Right lobe of liver (tissue), 6 donors: ENCODE measurements at regions not wholly inside any gene's neighbourhood (a gene's known extent, or its start where the extent isn't known, plus 50 kb on each side); places are given as distances from the start of the nearest gene placed in this dataset.

Experiments used
- ATAC-seq, 4 donors: fragments of 200-7000 bp; cut with Tn5 transposase; one replicate each; pipeline ENCODE4 v1.9.1; 2020; ENCODE audit warnings: mild to moderate bottlenecking in 4 of 4, moderate library complexity in 4 of 4
- DNase-seq, 3 donors: peaks; one replicate each; pipeline ENCODE4 v3.0.0-alpha.2; 2020
- H3K27ac ChIP-seq, 3 donors: fragments of 200-600 bp; one replicate each; pipeline ENCODE4 v1.8.0; 2022
- H3K27me3 ChIP-seq, 2 donors: fragments of 200-600 bp; one replicate each; pipeline ENCODE4 v1.8.0; 2022
- H3K36me3 ChIP-seq, 4 donors: fragments of 200-600 bp; sonication (generic) in 1 of 4; one replicate each; pipeline versions ENCODE4 v1.5.1 to v1.8.0; 2017 to 2022; ENCODE audit warnings: control low read depth in 1 of 4
- H3K4me1 ChIP-seq, 4 donors: fragments of 200-600 bp; sonication (generic) in 1 of 4; one replicate each; pipeline versions ENCODE4 v1.5.1 to v1.8.0; 2017 to 2022; ENCODE audit warnings: control low read depth in 1 of 4
- H3K4me3 ChIP-seq, 3 donors: fragments of 200-600 bp; one replicate each; pipeline ENCODE4 v1.8.0; 2022
- H3K9me3 ChIP-seq, 4 donors: fragments of 200-600 bp; sonication (generic) in 1 of 4; one replicate each; pipeline versions ENCODE4 v1.5.1 to v1.8.0; 2017 to 2022; ENCODE audit warnings: control low read depth in 1 of 4
- CTCF ChIP-seq, 4 donors: fragments of 200-600 bp in 3 of 4; fragments of 450-650 bp in 1 of 4; IDR thresholded peaks; one replicate each; pipeline versions ENCODE4 v1.5.1 to v1.8.0; 2016 to 2022; ENCODE audit warnings: antibody characterized with exemption in 4 of 4, mild to moderate bottlenecking in 2 of 4
- POLR2A ChIP-seq: fragments of 450-650 bp; IDR thresholded peaks from one replicate; pipeline ENCODE4 v1.6.1; 2017; ENCODE audit warnings: antibody characterized with exemption, mild to moderate bottlenecking
- WGBS: methylation state at CpG from one replicate; pipeline ENCODE4 v1.1.6; 2018; ENCODE audit warnings: low coverage, low lambda C conversion rate; ENCODE audit not compliant: insufficient coverage; ENCODE audit errors: missing lambda C conversion rate; 5-methylcytosine and 5-hydroxymethylcytosine counted together
- intact Hi-C, 2 donors: fragments of 100-400 bp; cut with DNase I; formaldehyde crosslinking; loops; one replicate each; pipeline versions ENCODE4 v1.11.2 to v1.14.1; 2022
- donor health status: DM: no; HTN: yes; CAD: no.
- donor health status: DM: no; HTN: no; CAD: no.
- donor health status: DM: no; HTN: no; CAD: no.
- donor health status: DM: no; HTN: yes; CAD: no.
- donor health status: DM: no; HTN: yes; CAD: no.

- DNase-seq, result no peak
- no peaks in the 10 kb centered on the region for H3K36me3 ChIP-seq
- H3K27ac ChIP-seq, result no peak overlapping the region
- no peaks in the 10 kb centered on the region for H3K27me3 ChIP-seq
- no peak overlapping the region for H3K4me3 ChIP-seq
- peak in 1 of 4 donors; percentile 58 for ATAC-seq
- WGBS, result 46% methylated on average over 8 of the region's 9 CpGs
- no peaks in the 10 kb centered on the region for H3K9me3 ChIP-seq
- H3K4me1 ChIP-seq, result no peaks in the 10 kb centered on the region
- intact Hi-C loops, result no loop called here
- TF ChIP-seq CTCF (IDR thresholded peaks at IDR 0.05) (no peak), POLR2A (no peak)
Observed at GRCh38 chr10:121368347-121369025, 229.8 kb downstream of the FGFR2 start.

GRCh38 chr10:121369616-121370015 is 228.6 kb downstream of the FGFR2 start:
- intact Hi-C loops, result no loop called here
- H3K27me3 ChIP-seq, result no peaks in the 10 kb centered on the region
- TF ChIP-seq CTCF (IDR thresholded peaks at IDR 0.05) (no peak), POLR2A (no peak)
- H3K36me3 ChIP-seq, result no peaks in the 10 kb centered on the region
- ATAC-seq (no peak), DNase-seq (no peak)
- H3K9me3 ChIP-seq, result no peaks in the 10 kb centered on the region
- no peak overlapping the region for H3K4me3 ChIP-seq
- H3K4me1 ChIP-seq, result no peaks in the 10 kb centered on the region
- 49% methylated on average over 3 of the region's 3 CpGs for WGBS
- no peak overlapping the region for H3K27ac ChIP-seq

- intact Hi-C loops, result no loop called here
- no peaks in the 10 kb centered on the region for H3K9me3 ChIP-seq
- H3K27ac ChIP-seq, result no peak overlapping the region
- 82% methylated on average over 3 of the region's 3 CpGs for WGBS
- H3K27me3 ChIP-seq, result no peaks in the 10 kb centered on the region
- TF ChIP-seq CTCF (IDR thresholded peaks at IDR 0.05) (no peak), POLR2A (no peak)
- H3K4me3 ChIP-seq, result no peak overlapping the region
- no peak for ATAC-seq
- H3K36me3 ChIP-seq, result no peaks in the 10 kb centered on the region
- no peaks in the 10 kb centered on the region for H3K4me1 ChIP-seq
- no peak for DNase-seq
Observed at GRCh38 chr10:121371836-121372235, 226.4 kb downstream of the FGFR2 start.

- intact Hi-C loops, result no loop called here
Observed at GRCh38 chr10:121373411-121373810, 224.8 kb downstream of the FGFR2 start.

More at GRCh38 chr10:121373411-121373810, 224.8 kb downstream of the FGFR2 start:
- ATAC-seq (no peak), DNase-seq (no peak)
- 72% methylated on average over 2 of the region's 2 CpGs for WGBS
- TF ChIP-seq CTCF (IDR thresholded peaks at IDR 0.05) (no peak), POLR2A (no peak)
- H3K9me3 ChIP-seq, result no peaks in the 10 kb centered on the region
- no peak overlapping the region for H3K27ac ChIP-seq
- no peaks in the 10 kb centered on the region for H3K36me3 ChIP-seq
- no peaks in the 10 kb centered on the region for H3K4me1 ChIP-seq
- H3K27me3 ChIP-seq, result no peaks in the 10 kb centered on the region
- no peak overlapping the region for H3K4me3 ChIP-seq
